NCI-H187 (cell line): ENCODE measurements at regions not wholly inside any gene's neighbourhood (a gene's known extent, or its start where the extent isn't known, plus 50 kb on each side); places are given as distances from the start of the nearest gene placed in this dataset.
A peak's percentile ranks its signal among the peaks of the same experiment; 100 is the strongest.

Experiments
- DNase-seq, 2 experiments: peaks; one replicate each; lab custom pipeline; 2025; lab: John Stamatoyannopoulos, UW

DNA sequence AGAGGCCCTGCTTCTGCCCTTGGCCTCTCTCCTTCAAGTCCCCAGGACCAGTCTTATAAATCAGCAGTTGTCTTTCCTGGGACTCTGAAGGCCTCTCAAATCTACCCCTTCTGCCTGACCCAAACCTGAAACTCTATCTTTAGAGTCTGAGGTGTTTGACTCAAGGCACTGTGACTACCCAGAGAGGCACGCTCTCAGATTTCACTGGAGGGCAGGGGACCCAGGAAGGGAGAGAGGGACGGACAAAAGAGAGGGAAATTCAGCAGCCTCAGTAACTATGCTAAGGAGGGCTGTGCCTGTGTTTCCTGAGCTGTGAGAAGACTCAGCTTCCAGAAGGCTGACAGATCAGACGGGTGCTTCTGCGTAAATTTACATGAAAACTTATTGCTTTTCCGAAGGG lies 217.8 kb downstream of the HAUS1 start:
- no peak for DNase-seq

DNA sequence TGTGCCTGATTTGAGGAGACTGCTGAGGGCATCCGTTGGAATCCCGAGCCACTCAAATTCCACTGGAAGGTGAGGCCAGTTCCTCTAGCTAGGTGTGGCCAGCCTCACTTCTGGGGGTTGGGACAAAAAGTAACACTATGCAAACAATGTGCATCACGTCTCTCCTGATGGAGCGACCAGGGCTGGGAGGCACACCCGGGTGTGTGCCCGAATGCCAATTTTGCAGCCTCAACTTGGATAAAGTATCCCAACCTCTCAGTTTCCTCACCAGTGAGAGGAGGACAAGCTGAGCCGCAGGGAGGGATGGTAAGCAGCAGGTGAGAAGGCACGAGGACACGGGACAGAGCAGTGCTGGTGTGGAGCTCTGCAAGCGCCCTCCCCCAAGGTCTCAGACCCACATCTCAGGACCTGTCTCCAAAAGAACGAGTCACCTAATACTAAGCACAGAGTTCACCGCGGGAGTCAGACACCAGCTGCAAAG lies 218.3 kb downstream of the HAUS1 start:
- no peak for DNase-seq

DNA sequence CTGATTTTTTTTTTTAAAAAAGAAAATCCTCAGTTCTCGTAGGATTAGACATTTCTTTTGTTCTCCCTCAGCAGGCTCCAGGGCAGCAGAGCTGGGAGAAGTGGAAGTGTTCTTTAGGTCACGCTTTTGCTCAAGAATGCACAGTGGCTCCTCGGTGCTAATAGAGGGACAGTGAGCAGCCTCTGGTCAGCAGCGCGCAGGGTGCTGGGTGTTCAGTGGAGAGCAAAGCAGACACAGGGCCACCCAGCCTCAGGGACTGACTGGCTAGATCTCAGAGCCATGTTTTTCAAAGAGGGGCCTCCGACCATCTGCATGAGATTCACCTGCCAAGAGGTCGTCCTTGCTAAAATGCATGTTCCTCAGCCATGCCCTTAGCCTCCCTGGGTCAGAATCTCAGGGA lies 218.8 kb downstream of the HAUS1 start:
- no peak for DNase-seq

DNA sequence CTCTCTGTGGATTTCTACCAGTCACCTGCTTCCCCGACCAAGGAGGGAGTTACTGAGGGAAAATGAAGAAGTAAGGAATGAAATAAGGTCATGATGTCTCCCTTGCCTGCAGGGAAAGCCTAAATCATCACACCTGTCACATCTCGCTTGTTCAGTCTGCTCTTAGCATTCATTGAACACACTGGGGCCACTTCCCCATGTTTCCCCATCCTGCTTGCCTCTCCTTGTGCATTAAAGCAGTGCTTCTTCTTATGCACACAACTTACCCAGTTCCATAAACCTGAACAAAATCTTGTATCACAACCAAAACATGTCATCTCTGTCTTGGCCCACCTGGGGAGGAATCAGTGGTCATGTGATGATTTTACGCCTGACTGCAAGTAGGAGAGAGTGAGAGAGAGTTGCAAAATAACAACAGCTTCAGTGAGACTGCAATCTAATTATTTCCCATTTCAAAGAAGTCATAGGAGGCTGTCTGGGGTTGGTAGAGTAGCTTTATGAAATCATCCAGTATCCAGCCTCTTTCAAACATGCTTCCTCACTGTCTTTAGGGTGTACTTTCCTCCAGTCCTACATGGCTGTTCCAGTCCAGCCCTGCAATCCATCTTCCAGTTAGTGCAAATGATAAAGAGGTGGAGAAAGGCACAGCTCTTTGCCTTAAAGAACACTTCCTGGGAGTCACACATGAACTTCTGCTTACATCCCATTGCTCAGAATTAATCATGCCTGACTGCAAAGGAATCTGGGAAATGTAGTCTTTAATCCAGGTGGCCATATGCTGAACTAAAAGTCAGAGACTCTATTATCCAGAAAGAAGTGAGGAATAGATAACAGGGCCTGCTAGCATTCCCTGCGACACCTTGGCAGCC lies 220.1 kb downstream of the HAUS1 start:
- DNase-seq, result peak; percentile 22 to 35

DNA sequence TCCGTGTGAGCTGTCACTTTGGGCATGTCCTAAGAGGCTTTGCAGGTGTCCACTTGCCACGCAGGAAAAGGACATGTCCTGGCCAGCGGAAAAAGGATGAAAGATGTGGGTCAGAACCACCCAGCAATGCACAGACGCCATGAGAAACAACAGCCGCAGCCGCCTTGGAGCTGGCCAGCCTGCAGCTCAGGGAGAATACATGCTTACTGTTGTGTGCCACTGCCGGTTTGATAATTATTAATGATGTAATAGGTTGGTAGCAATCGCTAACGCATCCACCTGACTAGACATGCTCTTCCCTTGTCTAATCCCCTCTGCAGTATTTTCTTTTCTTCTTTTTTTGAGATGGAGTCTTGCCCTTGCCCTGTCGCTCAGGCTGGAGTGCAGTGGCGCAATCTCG lies 221.7 kb downstream of the HAUS1 start:
- DNase-seq, result no peak

DNA sequence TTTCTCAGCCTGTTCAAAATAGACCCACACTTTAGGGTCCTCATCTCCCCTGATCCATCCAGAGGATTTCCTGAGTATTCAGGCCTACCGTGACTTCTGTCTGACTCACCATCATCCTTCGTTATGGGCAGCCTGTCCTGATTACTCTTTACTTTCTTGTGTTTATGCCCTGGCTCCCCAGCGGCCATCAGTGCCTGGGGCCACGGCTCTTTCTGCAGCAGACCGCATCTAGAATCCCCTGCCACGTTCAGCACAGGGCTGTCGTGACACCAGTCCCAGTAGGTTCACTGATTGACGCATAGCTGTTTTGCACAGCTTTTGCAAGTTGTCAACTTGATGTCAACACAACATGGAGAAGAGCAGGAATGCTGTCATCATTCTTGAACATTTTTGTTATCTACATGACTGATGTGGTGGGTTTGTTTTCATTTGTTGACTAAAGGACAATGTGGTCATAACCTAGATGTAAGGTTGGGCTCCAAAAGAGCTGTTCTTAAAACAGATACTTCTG lies 225.6 kb downstream of the HAUS1 start:
- no peak for DNase-seq

DNA sequence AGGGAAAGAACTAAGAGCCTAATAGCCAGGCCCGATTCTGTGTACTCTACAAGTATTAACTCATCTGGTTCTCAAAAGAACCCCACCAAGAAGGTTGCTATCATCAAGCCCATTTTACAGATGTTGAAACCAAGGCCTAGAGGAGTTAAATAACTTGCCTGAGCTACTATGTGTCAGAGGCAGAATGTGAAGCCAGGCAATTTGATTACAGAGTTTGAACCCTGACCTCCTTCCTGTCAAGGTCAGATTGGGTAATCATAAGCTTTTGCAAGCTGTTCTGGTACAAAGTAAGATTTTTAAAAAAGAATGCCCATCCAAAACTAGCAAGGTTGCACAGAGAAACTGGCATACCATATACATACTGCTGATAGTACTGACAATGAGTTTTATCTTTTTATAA lies 227.1 kb downstream of the HAUS1 start:
- DNase-seq, result no peak

DNA sequence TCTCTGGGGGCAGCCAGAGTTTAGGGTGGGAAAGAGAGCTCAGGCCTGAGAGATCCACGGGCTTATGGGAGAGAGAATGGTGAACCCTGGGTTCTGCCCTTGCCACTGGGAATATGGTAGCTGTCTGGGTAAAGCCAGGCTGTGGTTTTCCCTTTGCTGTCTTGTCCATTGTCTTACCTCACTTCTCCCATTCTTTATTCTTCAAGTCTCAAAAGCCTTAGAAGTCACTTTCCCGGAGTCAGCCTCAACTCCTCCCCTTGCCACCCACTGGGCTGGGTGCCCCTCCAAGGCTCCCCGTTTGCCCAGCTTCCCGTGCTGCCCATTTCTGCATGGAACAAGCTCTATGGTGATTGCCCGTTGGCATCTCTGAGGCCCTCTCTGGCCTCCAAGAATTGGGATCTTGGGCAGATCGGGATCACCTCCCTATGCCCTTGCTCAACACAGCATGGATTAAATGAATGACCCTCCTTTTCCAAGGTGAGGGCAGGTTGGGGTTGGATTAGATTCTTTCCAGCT lies 228.2 kb downstream of the HAUS1 start:
- no peak for DNase-seq

DNA sequence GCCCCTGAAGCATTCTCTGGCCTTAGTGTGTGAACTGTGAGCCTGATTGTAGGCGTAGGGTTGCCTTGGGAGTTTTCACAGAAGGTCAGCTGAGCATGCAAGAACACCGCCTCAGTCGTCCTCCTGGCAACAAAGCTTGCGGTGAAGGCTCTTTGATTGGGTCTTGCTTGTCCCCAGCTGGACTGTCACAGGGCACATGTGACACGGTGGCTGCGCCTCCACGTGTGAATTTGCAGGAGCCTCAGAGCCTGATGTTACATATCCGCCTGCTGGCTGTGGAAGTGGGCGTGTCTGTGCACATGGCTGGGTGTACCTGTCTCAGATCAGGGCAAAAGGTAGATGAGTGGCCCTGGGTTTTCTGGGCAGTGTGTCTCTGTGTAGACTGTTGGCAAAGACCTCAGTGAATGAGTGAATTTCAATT lies 228.7 kb downstream of the HAUS1 start:
- peak; percentile 28 to 44 for DNase-seq

DNA sequence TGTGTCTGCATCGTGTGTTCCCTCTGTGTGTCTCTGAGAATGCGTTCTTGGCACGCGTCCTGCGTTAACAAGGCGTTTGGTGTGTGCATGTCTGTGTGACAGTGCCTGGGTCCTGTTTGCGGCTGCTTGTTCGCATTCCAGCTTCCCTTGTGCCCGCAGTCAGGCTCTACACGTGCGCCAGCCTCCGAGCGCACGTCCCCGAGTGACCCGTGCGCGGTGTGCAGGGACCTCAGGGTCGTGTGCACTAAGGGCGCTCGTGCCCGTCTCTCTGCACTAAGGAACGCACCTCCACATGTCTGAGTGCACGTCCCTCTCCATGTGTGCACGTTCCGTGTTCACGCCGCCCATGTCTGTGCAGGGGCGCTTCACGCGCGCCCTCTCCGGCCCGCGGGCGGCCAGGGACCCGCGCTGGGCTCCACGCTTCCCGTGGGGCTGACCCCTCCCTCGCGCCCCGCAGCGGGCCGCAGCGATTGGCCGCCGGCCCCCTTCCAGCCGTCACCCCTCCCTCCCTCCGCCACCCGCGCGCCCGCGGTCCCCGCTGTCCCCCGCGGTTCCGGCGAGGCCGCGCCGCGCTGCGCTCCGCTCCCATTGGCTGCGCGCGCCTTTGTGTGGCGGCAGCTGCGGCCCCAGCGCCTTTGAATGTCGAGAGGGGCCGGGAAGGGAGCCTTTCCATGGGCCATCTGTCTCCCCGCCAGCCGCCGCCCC lies 229.4 kb downstream of the HAUS1 start:
- peak; percentile 25 to 58 for DNase-seq

DNA sequence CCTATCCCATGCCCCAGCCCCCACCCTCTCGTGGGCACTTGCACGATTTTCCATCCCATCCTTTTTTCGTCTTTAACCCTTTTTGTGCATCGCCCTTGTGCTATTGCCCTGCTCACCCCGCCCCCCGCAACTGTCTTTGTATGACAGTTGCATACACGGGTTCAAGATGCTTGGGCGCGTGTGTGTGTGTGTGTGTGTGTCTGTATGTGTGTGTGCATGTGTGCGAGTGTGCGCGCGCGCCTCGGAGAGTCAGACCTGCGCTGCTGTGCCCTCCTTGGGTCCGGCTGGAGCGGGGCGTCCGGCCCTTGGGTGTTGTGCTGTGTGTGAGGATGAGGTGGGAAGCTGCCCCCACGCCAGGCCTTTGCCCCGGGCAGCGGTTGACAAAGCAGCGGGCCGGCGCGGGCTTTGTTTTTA lies 230.7 kb downstream of the HAUS1 start:
- DNase-seq, result peak; percentile 14 to 26

DNA sequence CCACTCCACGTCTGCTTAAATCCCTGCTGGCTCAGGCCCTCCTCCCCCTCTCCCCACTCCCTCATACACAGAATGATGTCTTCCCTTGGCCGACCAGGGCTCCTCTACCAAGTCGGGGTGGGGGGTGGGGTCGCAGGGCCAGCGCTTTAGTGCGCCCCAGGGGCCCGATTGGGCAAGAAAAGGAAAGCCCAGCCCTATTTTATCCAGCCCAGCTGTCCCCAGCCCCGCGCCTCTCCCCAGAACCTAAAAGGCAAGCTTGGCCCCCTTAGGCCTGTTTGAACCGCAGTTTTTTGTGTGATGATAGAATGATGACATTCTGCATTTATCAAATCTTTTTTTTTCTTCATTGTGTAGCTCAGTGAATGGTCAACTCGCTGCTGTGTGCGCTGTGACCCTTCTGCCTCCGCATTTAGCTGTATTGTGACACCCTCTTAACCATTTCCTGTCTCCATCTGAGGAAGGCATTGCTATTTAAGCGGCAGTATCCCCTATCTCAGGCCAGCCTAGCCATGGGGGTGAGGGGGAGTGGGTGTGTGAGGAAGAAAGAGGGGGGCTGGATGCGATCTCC lies 231.4 kb downstream of the HAUS1 start:
- no peak for DNase-seq

DNA sequence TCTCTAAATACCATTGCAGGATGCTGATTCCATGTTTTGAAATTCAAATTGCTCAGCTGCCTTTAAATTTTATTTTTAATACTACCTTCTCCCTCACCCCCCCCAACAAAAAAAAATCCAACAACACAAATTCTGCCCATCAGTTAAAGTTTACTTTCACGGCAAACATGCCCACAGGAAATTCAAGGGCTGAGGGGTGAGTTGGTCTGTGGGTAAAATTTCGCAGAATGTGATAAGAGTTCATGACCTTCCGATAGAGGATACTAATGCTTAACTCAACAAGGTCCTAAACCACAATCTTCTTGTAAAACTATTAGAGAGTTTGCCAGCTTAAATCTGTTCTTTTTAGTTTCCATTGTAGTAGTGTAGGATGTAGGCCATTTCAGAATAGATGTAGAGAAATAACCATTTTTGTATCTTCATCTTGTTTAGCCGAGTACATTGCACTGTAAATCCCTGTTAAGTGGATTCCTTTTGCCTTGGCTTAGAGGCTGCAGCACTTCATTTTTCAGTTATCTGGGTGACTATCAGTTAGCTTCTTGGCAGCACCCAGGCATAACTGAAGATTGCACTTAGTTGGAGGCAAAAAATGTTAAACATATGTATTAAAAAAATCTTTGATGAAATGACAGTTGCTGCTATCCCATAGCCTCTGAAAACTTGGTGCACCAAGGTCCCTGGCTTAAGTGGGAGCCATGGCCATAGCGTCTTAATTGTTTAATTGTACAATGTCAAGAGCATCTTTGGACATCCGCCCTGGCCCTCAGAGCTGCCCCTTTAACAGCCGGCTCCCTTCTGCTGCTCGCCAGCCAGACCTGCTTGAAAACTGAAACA lies 232.3 kb downstream of the HAUS1 start:
- no peak for DNase-seq

DNA sequence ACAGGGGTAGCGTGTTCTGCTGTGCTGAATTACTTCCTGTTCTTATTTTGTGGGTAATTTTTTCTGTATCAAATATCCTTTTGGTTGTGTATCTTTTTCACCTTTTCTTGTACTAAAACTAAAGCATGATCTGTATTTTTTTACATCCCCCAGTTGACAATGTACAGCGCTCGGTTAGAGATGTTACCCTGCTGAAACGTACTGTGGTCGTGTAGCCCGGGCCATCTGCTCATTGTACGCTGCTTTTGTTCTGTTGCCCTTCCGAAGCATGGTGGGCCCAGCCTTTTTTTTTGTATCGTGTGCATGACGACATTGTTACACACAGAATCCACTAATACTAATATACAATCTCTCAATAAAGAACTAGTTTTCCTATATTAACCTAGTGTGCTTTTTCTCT lies 233.1 kb downstream of the HAUS1 start:
- no peak for DNase-seq

DNA sequence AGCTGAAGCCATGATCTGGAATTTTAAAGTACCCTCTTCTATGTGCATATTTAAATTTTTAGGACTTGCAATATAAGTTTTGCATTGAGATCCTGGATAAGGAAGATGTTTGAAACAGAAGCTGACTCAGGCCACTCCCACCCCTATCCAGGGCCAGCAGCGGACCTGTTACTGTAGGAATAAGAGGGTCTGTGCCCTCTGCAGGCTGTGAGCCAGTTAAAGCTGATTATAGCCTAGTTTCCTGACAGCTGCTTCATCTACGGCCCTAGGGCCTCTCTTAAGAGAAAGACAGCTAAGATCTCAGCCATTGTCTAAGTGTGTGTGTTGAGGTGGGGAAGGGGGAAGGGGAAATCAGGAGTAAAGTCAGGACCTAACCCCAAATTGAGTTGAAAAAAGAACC lies 234.0 kb downstream of the HAUS1 start:
- DNase-seq, result no peak

DNA sequence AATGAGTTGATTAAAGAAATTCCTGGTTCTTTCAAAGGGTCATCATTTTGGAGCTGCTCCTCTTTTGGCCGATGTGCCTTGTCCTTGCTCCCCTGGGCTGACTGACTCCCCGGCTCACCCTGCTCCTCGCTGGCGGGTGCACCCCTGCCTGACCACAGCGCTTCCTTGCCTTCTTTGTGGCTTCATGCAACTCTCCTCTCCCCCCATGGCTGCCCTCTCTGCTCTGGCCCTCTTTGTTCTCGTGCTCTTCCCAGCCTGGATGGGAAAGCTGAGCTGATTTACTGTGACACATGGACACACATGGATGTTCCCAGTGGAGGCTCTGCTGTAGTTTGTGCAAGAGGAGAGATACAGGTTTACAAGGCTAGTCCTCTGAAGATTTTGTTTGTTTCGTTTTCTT lies 234.6 kb downstream of the HAUS1 start:
- DNase-seq, result no peak

DNA sequence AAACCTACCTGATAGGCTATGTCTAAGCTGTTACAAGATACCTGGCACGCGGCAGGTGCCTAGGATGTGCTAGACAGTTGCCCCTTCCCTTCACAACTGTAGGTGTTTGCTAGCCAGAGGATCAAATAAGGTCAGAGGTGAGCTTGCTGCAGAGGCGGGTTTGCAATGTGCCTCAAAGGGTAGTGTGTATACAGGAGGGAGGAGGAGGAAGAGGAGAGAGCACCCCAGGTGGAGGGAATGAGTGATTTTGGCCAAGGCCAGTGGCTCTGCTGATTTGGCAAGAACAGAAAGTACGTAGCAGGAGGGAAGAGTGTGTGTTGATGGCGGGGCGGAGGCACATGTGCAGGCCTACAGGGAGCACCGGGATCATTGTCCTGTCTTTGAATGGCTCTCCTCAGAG lies 236.5 kb downstream of the HAUS1 start:
- no peak for DNase-seq

DNA sequence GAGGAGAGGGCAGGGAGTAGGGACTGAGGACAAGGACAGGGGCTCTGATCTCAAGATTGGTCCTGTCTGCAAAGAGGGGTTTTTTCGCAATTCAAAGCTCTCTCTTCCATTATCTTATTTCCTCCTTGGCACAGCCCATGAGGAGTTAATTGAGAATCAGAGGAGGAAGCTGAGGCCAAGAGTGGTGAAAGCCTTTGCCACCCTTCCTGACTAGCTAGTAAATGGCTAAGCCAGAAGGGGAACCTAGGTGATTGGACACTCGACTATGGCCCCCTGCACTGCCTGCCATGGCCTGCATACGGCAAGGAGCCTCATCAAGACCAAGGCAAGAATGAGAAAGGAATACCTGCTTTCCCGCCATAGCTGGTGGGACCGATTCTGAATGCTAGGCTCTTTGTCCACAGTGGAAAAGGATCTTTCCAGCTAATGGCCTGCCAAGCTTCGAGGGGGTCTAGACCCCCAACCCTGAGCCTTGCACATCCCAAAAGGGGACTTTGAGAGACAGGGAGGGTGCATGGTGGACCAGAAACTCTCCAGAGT lies 237.9 kb downstream of the HAUS1 start:
- no peak for DNase-seq

DNA sequence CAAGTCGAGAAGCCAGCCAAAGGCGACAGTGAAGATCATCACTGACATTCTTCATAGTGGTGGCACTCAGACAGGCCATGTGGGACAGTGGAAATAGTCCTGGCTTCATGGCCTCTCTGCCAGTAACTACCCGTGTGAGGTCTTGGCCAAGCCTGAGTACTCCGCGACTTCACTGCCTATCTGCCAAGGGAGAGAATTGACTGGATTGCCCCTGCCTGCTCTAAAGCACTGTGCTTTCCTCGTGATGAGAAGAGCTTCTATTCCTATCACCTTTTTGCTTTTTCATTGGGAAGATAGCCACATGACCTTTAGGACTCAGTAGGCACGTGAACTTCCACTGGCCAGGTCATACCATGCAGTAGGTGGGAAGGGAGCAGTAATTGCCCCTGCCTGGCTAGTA lies 239.3 kb downstream of the HAUS1 start:
- no peak for DNase-seq

DNA sequence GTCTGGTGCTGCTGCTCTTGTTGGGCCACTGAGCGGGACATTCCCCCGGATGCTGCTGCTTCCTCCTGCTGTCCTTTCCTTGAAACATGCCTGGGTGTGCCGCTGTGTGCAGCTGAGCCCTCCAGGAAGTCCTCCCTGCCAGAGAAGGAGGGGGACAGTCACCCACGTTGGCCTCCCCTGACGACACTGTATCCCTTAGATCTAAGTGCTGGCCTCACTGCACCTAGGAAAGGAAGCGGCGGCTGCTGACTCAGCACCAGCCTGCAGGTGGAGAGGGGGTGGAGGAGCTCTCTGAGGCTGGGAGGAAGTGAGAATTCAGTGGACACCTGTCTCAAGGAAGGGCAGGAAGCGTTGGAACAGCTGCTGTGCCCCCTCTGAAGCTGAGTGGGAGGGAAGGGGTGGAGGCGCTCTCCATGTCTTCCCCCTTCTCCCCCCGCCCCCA lies 239.8 kb downstream of the HAUS1 start:
- DNase-seq, result no peak
